ENCODE measurements at regions not wholly inside any gene's neighbourhood (a gene's known extent, or its start where the extent isn't known, plus 50 kb on each side); places are given as distances from the start of the nearest gene placed in this dataset.

- Histone ChIP-seq H3K4me3 (ENCODE audit: low read depth, low read length) (no peak overlapping the region), H3K27me3 (ENCODE audit: control insufficient read depth, insufficient read depth, low read length) (no peaks in the 10 kb centered on the region; the same call in 1 of the 2 replicates), H3K9ac (ENCODE audit: low read depth, low read length) (no peak overlapping the region), H3K36me3 (ENCODE audit: control insufficient read depth, insufficient read depth, low read length) (no peaks in the 10 kb centered on the region), H3K27ac (ENCODE audit: low read depth, low read length) (no peak overlapping the region), H3K9me3 (ENCODE audit: control insufficient read depth, insufficient read depth, low read length) (no peaks in the 10 kb centered on the region), H3K4me1 (ENCODE audit: control insufficient read depth, insufficient read depth, low read length) (peaks cover 6% of the 10 kb centered on the region)
Observed at GRCh38 chr1:228906223-228906860, 171.1 kb downstream of the RHOU start.

GRCh38 chr1:228911225-228912210 lies 176.2 kb downstream of the RHOU start:
- H3K27me3 ChIP-seq (ENCODE audit: control insufficient read depth, insufficient read depth, low read length): no peaks in the 10 kb centered on the region
- H3K9me3 ChIP-seq (ENCODE audit: control insufficient read depth, insufficient read depth, low read length): no peaks in the 10 kb centered on the region; the same call in 1 of the 2 replicates
- H3K4me1 ChIP-seq (ENCODE audit: control insufficient read depth, insufficient read depth, low read length): peaks cover 12% of the 10 kb centered on the region
- H3K9ac ChIP-seq (ENCODE audit: low read depth, low read length): no peak overlapping the region
- H3K4me3 ChIP-seq (ENCODE audit: low read depth, low read length): no peak overlapping the region
- H3K27ac ChIP-seq (ENCODE audit: low read depth, low read length): no peak overlapping the region
- H3K36me3 ChIP-seq (ENCODE audit: control insufficient read depth, insufficient read depth, low read length): no peaks in the 10 kb centered on the region

- Histone ChIP-seq H3K9ac (ENCODE audit: low read depth, low read length) (no peak overlapping the region), H3K27ac (ENCODE audit: low read depth, low read length) (no peak overlapping the region), H3K9me3 (ENCODE audit: control insufficient read depth, insufficient read depth, low read length) (no peaks in the 10 kb centered on the region; the same call in 1 of the 2 replicates), H3K36me3 (ENCODE audit: control insufficient read depth, insufficient read depth, low read length) (no peaks in the 10 kb centered on the region), H3K4me3 (ENCODE audit: low read depth, low read length) (no peak overlapping the region), H3K4me1 (ENCODE audit: control insufficient read depth, insufficient read depth, low read length) (peaks cover 12% of the 10 kb centered on the region), H3K27me3 (ENCODE audit: control insufficient read depth, insufficient read depth, low read length) (no peaks in the 10 kb centered on the region)
Observed at GRCh38 chr1:228913626-228914414, 178.5 kb downstream of the RHOU start.

- Histone ChIP-seq H3K4me3 (ENCODE audit: low read depth, low read length) (no peak overlapping the region), H3K27me3 (ENCODE audit: control insufficient read depth, insufficient read depth, low read length) (no peaks in the 10 kb centered on the region), H3K36me3 (ENCODE audit: control insufficient read depth, insufficient read depth, low read length) (no peaks in the 10 kb centered on the region), H3K9me3 (ENCODE audit: control insufficient read depth, insufficient read depth, low read length) (no peaks in the 10 kb centered on the region; the same call in 1 of the 2 replicates), H3K9ac (ENCODE audit: low read depth, low read length) (no peak overlapping the region), H3K4me1 (ENCODE audit: control insufficient read depth, insufficient read depth, low read length) (peaks cover 12% of the 10 kb centered on the region), H3K27ac (ENCODE audit: low read depth, low read length) (no peak overlapping the region)
Observed at GRCh38 chr1:228914700-228915099, 179.4 kb downstream of the RHOU start.

GRCh38 chr1:228917342-228917741 lies 182.1 kb downstream of the RHOU start:
- Histone ChIP-seq H3K9ac (ENCODE audit: low read depth, low read length) (no peak overlapping the region), H3K9me3 (ENCODE audit: control insufficient read depth, insufficient read depth, low read length) (no peaks in the 10 kb centered on the region; the same call in 1 of the 2 replicates), H3K4me3 (ENCODE audit: low read depth, low read length) (no peak overlapping the region), H3K27me3 (ENCODE audit: control insufficient read depth, insufficient read depth, low read length) (no peaks in the 10 kb centered on the region), H3K4me1 (ENCODE audit: control insufficient read depth, insufficient read depth, low read length) (no peaks in the 10 kb centered on the region; the same call in 1 of the 2 replicates), H3K36me3 (ENCODE audit: control insufficient read depth, insufficient read depth, low read length) (no peaks in the 10 kb centered on the region), H3K27ac (ENCODE audit: low read depth, low read length) (no peak overlapping the region)

GRCh38 chr1:228917755-228918154 lies 182.5 kb downstream of the RHOU start:
- Histone ChIP-seq H3K36me3 (ENCODE audit: control insufficient read depth, insufficient read depth, low read length) (no peaks in the 10 kb centered on the region), H3K4me3 (ENCODE audit: low read depth, low read length) (no peak overlapping the region), H3K4me1 (ENCODE audit: control insufficient read depth, insufficient read depth, low read length) (no peaks in the 10 kb centered on the region; the same call in 1 of the 2 replicates), H3K9me3 (ENCODE audit: control insufficient read depth, insufficient read depth, low read length) (no peaks in the 10 kb centered on the region; the same call in 1 of the 2 replicates), H3K9ac (ENCODE audit: low read depth, low read length) (no peak overlapping the region), H3K27ac (ENCODE audit: low read depth, low read length) (no peak overlapping the region), H3K27me3 (ENCODE audit: control insufficient read depth, insufficient read depth, low read length) (no peaks in the 10 kb centered on the region)

GRCh38 chr1:228918335-228918734 lies 183.1 kb downstream of the RHOU start:
- no peaks in the 10 kb centered on the region for H3K36me3 ChIP-seq (ENCODE audit: control insufficient read depth, insufficient read depth, low read length)
- no peaks in the 10 kb centered on the region for H3K27me3 ChIP-seq (ENCODE audit: control insufficient read depth, insufficient read depth, low read length)
- no peak overlapping the region for H3K27ac ChIP-seq (ENCODE audit: low read depth, low read length)
- no peaks in the 10 kb centered on the region; the same call in 1 of the 2 replicates for H3K4me1 ChIP-seq (ENCODE audit: control insufficient read depth, insufficient read depth, low read length)
- no peak overlapping the region for H3K4me3 ChIP-seq (ENCODE audit: low read depth, low read length)
- no peaks in the 10 kb centered on the region for H3K9me3 ChIP-seq (ENCODE audit: control insufficient read depth, insufficient read depth, low read length)
- no peak overlapping the region for H3K9ac ChIP-seq (ENCODE audit: low read depth, low read length)

- Histone ChIP-seq H3K9me3 (ENCODE audit: control insufficient read depth, insufficient read depth, low read length) (no peaks in the 10 kb centered on the region), H3K4me3 (ENCODE audit: low read depth, low read length) (no peak overlapping the region), H3K4me1 (ENCODE audit: control insufficient read depth, insufficient read depth, low read length) (no peaks in the 10 kb centered on the region; the same call in 1 of the 2 replicates), H3K9ac (ENCODE audit: low read depth, low read length) (no peak overlapping the region), H3K36me3 (ENCODE audit: control insufficient read depth, insufficient read depth, low read length) (no peaks in the 10 kb centered on the region), H3K27me3 (ENCODE audit: control insufficient read depth, insufficient read depth, low read length) (no peaks in the 10 kb centered on the region), H3K27ac (ENCODE audit: low read depth, low read length) (no peak overlapping the region)
Observed at GRCh38 chr1:228919914-228920313, 184.6 kb downstream of the RHOU start.

GRCh38 chr1:228920831-228921230 lies 185.6 kb downstream of the RHOU start:
- Histone ChIP-seq H3K4me3 (ENCODE audit: low read depth, low read length) (no peak overlapping the region), H3K9ac (ENCODE audit: low read depth, low read length) (no peak overlapping the region), H3K27ac (ENCODE audit: low read depth, low read length) (no peak overlapping the region)

GRCh38 chr1:228921481-228921880 lies 186.2 kb downstream of the RHOU start:
- Histone ChIP-seq H3K27ac (ENCODE audit: low read depth, low read length) (no peak overlapping the region), H3K27me3 (ENCODE audit: control insufficient read depth, insufficient read depth, low read length) (no peaks in the 10 kb centered on the region), H3K9ac (ENCODE audit: low read depth, low read length) (no peak overlapping the region), H3K36me3 (ENCODE audit: control insufficient read depth, insufficient read depth, low read length) (no peaks in the 10 kb centered on the region), H3K4me3 (ENCODE audit: low read depth, low read length) (no peak overlapping the region), H3K9me3 (ENCODE audit: control insufficient read depth, insufficient read depth, low read length) (no peaks in the 10 kb centered on the region), H3K4me1 (ENCODE audit: control insufficient read depth, insufficient read depth, low read length) (no peaks in the 10 kb centered on the region; the same call in 1 of the 2 replicates)

More at GRCh38 chr1:228920831-228921230, 185.6 kb downstream of the RHOU start:
- no peaks in the 10 kb centered on the region; the same call in 1 of the 2 replicates for H3K4me1 ChIP-seq (ENCODE audit: control insufficient read depth, insufficient read depth, low read length)
- H3K27me3 ChIP-seq (ENCODE audit: control insufficient read depth, insufficient read depth, low read length): no peaks in the 10 kb centered on the region
- no peaks in the 10 kb centered on the region for H3K36me3 ChIP-seq (ENCODE audit: control insufficient read depth, insufficient read depth, low read length)
- no peaks in the 10 kb centered on the region for H3K9me3 ChIP-seq (ENCODE audit: control insufficient read depth, insufficient read depth, low read length)
